Heart right ventricle (tissue), 16 donors: ENCODE measurements at regions not wholly inside any gene's neighbourhood (a gene's known extent, or its start where the extent isn't known, plus 50 kb on each side); places are given as distances from the start of the nearest gene placed in this dataset.

Source experiments
- ATAC-seq, 8 donors: fragments of 200-7000 bp; cut with Tn5 transposase; one replicate each; pipeline ENCODE4 v1.9.1; 2020; ENCODE audit warnings: mild to moderate bottlenecking in 8 of 8, moderate library complexity in 8 of 8, moderate number of reproducible peaks in 1 of 8
- DNase-seq, 2 donors: peaks; one replicate each; pipeline ENCODE4 v3.0.0-alpha.2; 2020
- H3K27ac ChIP-seq, 10 donors: fragments of 200-600 bp; sonication (generic) in 2 of 10; one replicate each; pipeline versions ENCODE4 v1.5.0 to v1.8.0; 2020 to 2022; ENCODE audit warnings: mild to moderate bottlenecking in 3 of 10
- H3K27me3 ChIP-seq, 7 donors: fragments of 200-600 bp; one replicate each; pipeline ENCODE4 v1.8.0; 2021 to 2022; ENCODE audit warnings: mild to moderate bottlenecking in 2 of 7
- H3K36me3 ChIP-seq, 9 donors: fragments of 200-600 bp; sonication (generic) in 1 of 9; one replicate each; pipeline versions ENCODE4 v1.5.0 to v1.8.0; 2020 to 2022; ENCODE audit warnings: mild to moderate bottlenecking in 2 of 9
- H3K4me1 ChIP-seq, 9 donors: fragments of 200-600 bp; sonication (generic) in 1 of 9; one replicate each; pipeline versions ENCODE4 v1.5.0 to v1.8.0; 2020 to 2022; ENCODE audit warnings: mild to moderate bottlenecking in 4 of 9
- H3K4me3 ChIP-seq, 10 donors: fragments of 200-600 bp; sonication (generic) in 2 of 10; one replicate each; pipeline versions ENCODE4 v1.5.0 to v1.8.0; 2020 to 2022; ENCODE audit warnings: mild to moderate bottlenecking in 7 of 10, moderate library complexity in 2 of 10
- H3K9me3 ChIP-seq, 11 donors: fragments of 200-600 bp in 10 of 11; sonication (generic) in 2 of 11; one replicate each; pipeline versions ENCODE4 v1.5.0 to v1.8.0; 2013 to 2022; ENCODE audit warnings: mild to moderate bottlenecking in 2 of 11, control low read depth in 1 of 11, moderate library complexity in 1 of 11
- WGBS, 2 donors: extraction: QIAGEN DNeasy Blood & Tissue Kit; methylation state at CpG; one replicate each; pipeline ENCODE4 v1.1.7; 2013; ENCODE audit warnings: inconsistent platforms in 1 of 2; 5-methylcytosine and 5-hydroxymethylcytosine counted together
- intact Hi-C, 10 donors: fragments of 100-400 bp; cut with DNase I; formaldehyde crosslinking; loops; one replicate each; pipeline versions ENCODE4 v1.11.1 to v1.14.2; 2022
- TF ChIP-seq, protein P1 (sequence below), 9 donors: fragments of 200-600 bp; sonication (generic) in 2 of 9; IDR thresholded peaks; one replicate each; pipeline versions ENCODE4 v1.5.0 to v1.8.0; 2021 to 2022; ENCODE audit warnings: antibody characterized with exemption in 9 of 9, mild to moderate bottlenecking in 5 of 9, moderate library complexity in 1 of 9
- donor health status: Arrhythmogenic right ventricular cardiomyopathy.
- donor health status: ischemic (EF 13 %, LVEDD 7.1; RV severe dilation, severe dysfunction).
- donor health status: healthy with polysubstance abuse.
- donor health status: DM: no; HTN: yes; CAD: no.
- donor health status: DM: no; HTN: no; CAD: no.
- donor health status: ischemic (EF 25% LVEDD 6.9; RV normal size, moderate dysfunction).
- donor health status: ischemic (EF 25% LVEDD 5.7; RV mildly dilated, moderate dysfunction).
- donor health status: healthy.
- donor health status: DM: yes; HTN: yes; CAD: no.
- donor health status: Ischemic cardiomyopathy.
- donor health status: ischemic (EF 35%, LVEDD 5.7; RV mildly dilated, moderate dysfunction).
- donor health status: nonischemic (EF 11% LVEDD 7.7; RV severe dilation, severe dysfunction).
- donor health status: DM: yes; HTN: yes; CAD: no.
- donor health status: PGD.
- donor health status: ischemic (EF 29% LVEDD 5.4; RV normal size, mild dysfunction).
- donor health status: nonischemic (EF 23%, LVEDD 6.1; RV moderate dilation, normal function).

DNA sequence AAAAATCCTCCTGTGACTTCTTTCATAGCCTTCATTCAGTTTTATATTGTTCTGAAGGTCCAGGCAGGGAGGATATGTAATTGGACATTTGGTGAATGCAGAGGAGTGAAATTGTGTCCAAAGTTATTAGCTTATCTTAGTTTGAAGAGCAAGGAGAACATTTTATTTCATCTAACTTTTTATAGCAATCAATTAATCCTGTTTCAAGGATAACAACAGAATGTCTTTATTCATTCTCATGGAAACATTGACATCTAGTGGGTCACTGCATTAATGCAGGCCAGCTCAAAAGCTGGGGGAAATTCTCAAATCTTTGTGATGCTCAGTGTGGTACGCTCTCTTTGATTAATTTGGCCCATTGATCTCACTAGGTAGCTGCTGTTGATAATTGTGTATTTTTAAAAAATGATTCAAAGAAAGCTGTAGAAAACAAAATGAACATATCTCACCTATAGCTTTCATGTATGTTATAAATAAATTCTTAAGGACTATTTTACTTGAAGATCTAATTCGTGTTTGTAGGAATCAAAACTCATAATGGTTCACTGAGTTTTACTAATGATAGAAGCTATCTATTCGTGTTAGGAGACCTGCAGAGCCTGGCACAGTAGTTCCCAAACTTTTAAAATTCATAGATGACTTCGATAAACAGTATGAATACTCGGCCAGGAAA, 150.8 kb upstream of the KCNMB2 start:
- H3K4me3 ChIP-seq = peak overlapping the region in 2 of 10 donors; percentile 2 to 28
- intact Hi-C loops = loop anchor here in 8 of 10 donors (2.0 to 10.0 kb wide), 11 partner anchors 651 to 1871 kb away; no protein-coding TSS in a partner anchor
- H3K27ac ChIP-seq = peak overlapping the region in 6 of 10 donors; percentile 25 to 78 (median 69)
- H3K27me3 ChIP-seq = no peaks in the 10 kb centered on the region
- DNase-seq (no peak), ATAC-seq (peak in 6 of 8 donors; percentile 52 to 74 (median 62))
- H3K36me3 ChIP-seq = no peaks in the 10 kb centered on the region
- whole genome bisulfite sequencing, 2 donors = 58 to 59% methylated on average over 5 of the region's 5 CpGs
- peaks cover 7 to 41% (median 30%) of the 10 kb centered on the region in 9 donors for H3K4me1 ChIP-seq
- H3K9me3 ChIP-seq = no peaks in the 10 kb centered on the region
- TF ChIP-seq, protein P1, sequence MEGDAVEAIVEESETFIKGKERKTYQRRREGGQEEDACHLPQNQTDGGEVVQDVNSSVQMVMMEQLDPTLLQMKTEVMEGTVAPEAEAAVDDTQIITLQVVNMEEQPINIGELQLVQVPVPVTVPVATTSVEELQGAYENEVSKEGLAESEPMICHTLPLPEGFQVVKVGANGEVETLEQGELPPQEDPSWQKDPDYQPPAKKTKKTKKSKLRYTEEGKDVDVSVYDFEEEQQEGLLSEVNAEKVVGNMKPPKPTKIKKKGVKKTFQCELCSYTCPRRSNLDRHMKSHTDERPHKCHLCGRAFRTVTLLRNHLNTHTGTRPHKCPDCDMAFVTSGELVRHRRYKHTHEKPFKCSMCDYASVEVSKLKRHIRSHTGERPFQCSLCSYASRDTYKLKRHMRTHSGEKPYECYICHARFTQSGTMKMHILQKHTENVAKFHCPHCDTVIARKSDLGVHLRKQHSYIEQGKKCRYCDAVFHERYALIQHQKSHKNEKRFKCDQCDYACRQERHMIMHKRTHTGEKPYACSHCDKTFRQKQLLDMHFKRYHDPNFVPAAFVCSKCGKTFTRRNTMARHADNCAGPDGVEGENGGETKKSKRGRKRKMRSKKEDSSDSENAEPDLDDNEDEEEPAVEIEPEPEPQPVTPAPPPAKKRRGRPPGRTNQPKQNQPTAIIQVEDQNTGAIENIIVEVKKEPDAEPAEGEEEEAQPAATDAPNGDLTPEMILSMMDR (IDR thresholded peaks at IDR 0.05) = peak; percentile 66 to 92 (median 86)

DNA sequence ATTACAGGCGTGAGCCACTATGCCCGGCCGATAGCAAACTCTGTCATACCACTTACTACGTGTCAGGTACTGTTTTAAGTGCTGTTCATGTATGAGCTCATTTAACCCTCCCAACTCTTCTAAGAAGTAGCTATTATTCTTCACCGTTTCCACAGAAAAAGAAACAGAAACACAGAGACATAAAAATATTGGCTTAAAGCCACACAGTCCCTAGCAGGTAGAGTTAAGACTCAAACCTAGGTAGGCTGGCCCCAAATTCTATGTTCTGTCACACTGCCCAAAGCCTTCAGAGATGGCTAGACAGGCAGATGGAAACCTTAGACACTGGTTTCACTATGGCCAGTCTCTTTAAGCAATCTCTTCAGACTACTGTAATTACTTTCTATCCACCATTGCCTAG, 149.8 kb upstream of the KCNMB2 start:
- DNase-seq (no peak), ATAC-seq (no peak)
- peaks cover 7 to 41% (median 30%) of the 10 kb centered on the region in 9 donors for H3K4me1 ChIP-seq
- no peaks in the 10 kb centered on the region for H3K9me3 ChIP-seq
- no peak overlapping the region for H3K27ac ChIP-seq
- H3K27me3 ChIP-seq = no peaks in the 10 kb centered on the region
- H3K4me3 ChIP-seq = no peak overlapping the region
- intact Hi-C loops = loop anchor here in 8 of 10 donors (5.0 to 10.0 kb wide), 9 partner anchors 652 to 1872 kb away; no protein-coding TSS in a partner anchor
- 69 to 76% methylated on average over 5 of the region's 5 CpGs for WGBS, 2 donors
- H3K36me3 ChIP-seq = no peaks in the 10 kb centered on the region
- TF ChIP-seq, protein P1 (IDR thresholded peaks at IDR 0.05) = no peak

DNA sequence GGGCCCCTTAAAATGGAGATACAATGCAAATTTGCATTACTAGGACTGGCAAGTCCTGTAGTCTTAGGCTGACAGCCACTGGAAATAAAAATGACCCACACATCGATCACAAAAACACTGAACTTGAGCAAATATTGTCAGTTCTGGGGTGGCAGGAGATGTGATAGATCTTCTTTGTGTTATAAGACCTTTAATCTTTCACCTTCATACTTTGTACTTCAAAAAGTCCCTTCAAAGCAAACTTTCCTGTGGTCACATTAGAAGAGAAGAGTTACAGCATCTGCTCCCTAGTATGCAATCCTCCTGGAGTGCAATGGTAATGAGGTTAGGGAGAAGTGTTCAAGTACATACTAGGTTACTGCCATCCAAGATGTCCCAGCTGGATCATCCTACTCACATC, 149.4 kb upstream of the KCNMB2 start:
- DNase-seq (no peak), ATAC-seq (no peak)
- no peaks in the 10 kb centered on the region for H3K27me3 ChIP-seq
- H3K36me3 ChIP-seq = no peaks in the 10 kb centered on the region
- H3K27ac ChIP-seq = no peak overlapping the region
- H3K4me1 ChIP-seq = peaks cover 7 to 39% (median 28%) of the 10 kb centered on the region in 9 donors
- 94 to 97% methylated on average over 1 of the region's 1 CpG for WGBS, 2 donors
- no peak overlapping the region for H3K4me3 ChIP-seq
- H3K9me3 ChIP-seq = no peaks in the 10 kb centered on the region
- TF ChIP-seq, protein P1 (IDR thresholded peaks at IDR 0.05) = no peak
- intact Hi-C loops = loop anchor here in 8 of 10 donors (5.0 to 10.0 kb wide), 9 partner anchors 652 to 1872 kb away; no protein-coding TSS in a partner anchor

DNA sequence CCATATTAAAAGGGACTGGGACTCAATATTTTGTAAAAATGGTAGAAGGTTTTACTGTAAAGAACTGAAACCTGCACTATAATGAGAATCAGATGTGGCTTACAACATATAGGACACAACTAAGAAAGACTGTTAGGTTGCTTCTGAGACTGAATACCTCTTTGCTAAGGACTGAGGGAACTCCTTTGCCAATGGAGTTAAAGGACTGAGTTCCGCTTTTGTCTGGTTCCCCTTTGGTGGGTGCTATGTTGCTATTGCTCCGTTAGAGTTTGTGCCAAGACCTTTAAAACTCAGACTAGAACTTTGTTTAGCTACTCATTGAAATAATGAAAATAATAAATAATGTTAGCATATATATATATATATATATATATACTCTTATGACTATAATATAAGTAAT, 147.8 kb upstream of the KCNMB2 start:
- intact Hi-C loops = loop anchor here in 8 of 10 donors (5.0 to 10.0 kb wide), 9 partner anchors 654 to 1874 kb away; no protein-coding TSS in a partner anchor
- WGBS, 2 donors = 96 to 97% methylated on average over 2 of the region's 2 CpGs
- ATAC-seq = no peak

More for the DNA sequence above, 147.8 kb upstream of the KCNMB2 start:
- Histone ChIP-seq H3K9me3 (no peaks in the 10 kb centered on the region), H3K4me1 (peaks cover 0 to 35% (median 21%) of the 10 kb centered on the region in 9 donors), H3K36me3 (no peaks in the 10 kb centered on the region), H3K27me3 (no peaks in the 10 kb centered on the region), H3K27ac (no peak overlapping the region), H3K4me3 (no peak overlapping the region)
- DNase-seq = no peak
- TF ChIP-seq, protein P1 (IDR thresholded peaks at IDR 0.05) = no peak
